Mucosa of descending colon (tissue), 3 donors: ENCODE measurements at regions not wholly inside any gene's neighbourhood (a gene's known extent, or its start where the extent isn't known, plus 50 kb on each side); places are given as distances from the start of the nearest gene placed in this dataset.

ENCODE experiments used
- ATAC-seq: fragments of 200-7000 bp; cut with Tn5 transposase; one replicate; pipeline ENCODE4 v1.9.1; 2020; ENCODE audit warnings: mild to moderate bottlenecking, moderate library complexity
- DNase-seq, 3 donors: peaks; one replicate each; pipeline ENCODE4 v3.0.0-alpha.2; 2020
- H3K36me3 ChIP-seq: fragments of 200-600 bp; one replicate; pipeline ENCODE4 v1.8.0; 2021; ENCODE audit warnings: low read depth, mild to moderate bottlenecking
- H3K4me1 ChIP-seq: fragments of 200-600 bp; one replicate; pipeline ENCODE4 v1.8.0; 2021; ENCODE audit warnings: low read depth, mild to moderate bottlenecking
- H3K4me3 ChIP-seq: fragments of 200-600 bp; one replicate; pipeline ENCODE4 v1.8.0; 2021; ENCODE audit warnings: mild to moderate bottlenecking
- H3K9me3 ChIP-seq: fragments of 200-600 bp; one replicate; pipeline ENCODE4 v1.8.0; 2021; ENCODE audit warnings: mild to moderate bottlenecking
- CTCF ChIP-seq: fragments of 200-600 bp; IDR thresholded peaks from one replicate; pipeline ENCODE4 v1.8.0; 2022; ENCODE audit warnings: antibody characterized with exemption, mild to moderate bottlenecking
- intact Hi-C, 2 donors: fragments of 100-400 bp; cut with DNase I in 1 of 2; cut with micrococcal nuclease in 1 of 2; formaldehyde crosslinking; loops; one replicate each; pipeline versions ENCODE4 v1.11.0 to v1.11.1; 2022; cut with DNase I, micrococcal nuclease
- donor health status: DM: no; HTN: no; CAD: no; lungs with moderate emphysema.
- donor health status: DM: no; HTN: no; CAD: no.
- donor health status: DM: no; HTN: yes; CAD: no.

- ATAC-seq (no peak), DNase-seq (peak in 2 of 3 donors; percentile 12 to 22)
- Histone ChIP-seq H3K4me3 (no peak overlapping the region), H3K4me1 (peaks cover 14% of the 10 kb centered on the region), H3K36me3 (no peaks in the 10 kb centered on the region), H3K9me3 (no peaks in the 10 kb centered on the region)
- intact Hi-C loops: no loop called here
- TF ChIP-seq CTCF: no peak
Observed at GRCh38 chr9:134221273-134222017, 57.1 kb upstream of the RNU6ATAC start.

GRCh38 chr9:134222018-134222573, 57.7 kb upstream of the RNU6ATAC start:
- Histone ChIP-seq H3K36me3 (no peaks in the 10 kb centered on the region), H3K4me1 (peaks cover 14% of the 10 kb centered on the region), H3K9me3 (no peaks in the 10 kb centered on the region), H3K4me3 (no peak overlapping the region)
- intact Hi-C loops: no loop called here
- DNase-seq: peak in 1 of 3 donors; percentile 14
- TF ChIP-seq CTCF: no peak
- no peak for ATAC-seq

- no peak for TF ChIP-seq CTCF
Observed at GRCh38 chr9:134223091-134223490, 58.7 kb upstream of the RNU6ATAC start.

GRCh38 chr9:134223591-134224122, 59.3 kb upstream of the RNU6ATAC start:
- TF ChIP-seq CTCF: no peak
- Histone ChIP-seq H3K4me1 (peaks cover 14% of the 10 kb centered on the region), H3K36me3 (no peaks in the 10 kb centered on the region), H3K9me3 (no peaks in the 10 kb centered on the region), H3K4me3 (no peak overlapping the region)
- DNase-seq (peak in 1 of 3 donors; percentile 14), ATAC-seq (no peak)
- intact Hi-C loops: no loop called here

More at GRCh38 chr9:134223091-134223490, 58.7 kb upstream of the RNU6ATAC start:
- H3K4me1 ChIP-seq: peaks cover 14% of the 10 kb centered on the region
- intact Hi-C loops: no loop called here
- DNase-seq (peak in 1 of 3 donors; percentile 15), ATAC-seq (no peak)
- no peaks in the 10 kb centered on the region for H3K36me3 ChIP-seq
- H3K4me3 ChIP-seq: no peak overlapping the region
- H3K9me3 ChIP-seq: no peaks in the 10 kb centered on the region

- intact Hi-C loops: no loop called here
- no peak for TF ChIP-seq CTCF
- ATAC-seq (peak; percentile 37), DNase-seq (no peak)
- Histone ChIP-seq H3K4me1 (peaks cover 14% of the 10 kb centered on the region), H3K36me3 (no peaks in the 10 kb centered on the region), H3K4me3 (no peak overlapping the region), H3K9me3 (no peaks in the 10 kb centered on the region)
Observed at GRCh38 chr9:134224127-134224526, 59.8 kb upstream of the RNU6ATAC start.
